ENCODE measurements at regions not wholly inside any gene's neighbourhood (a gene's known extent, or its start where the extent isn't known, plus 50 kb on each side); places are given as distances from the start of the nearest gene placed in this dataset.

- Histone ChIP-seq H3K27me3 (no peaks in the 10 kb centered on the region), H3K4me1 (peaks cover 0 to 4% of the 10 kb centered on the region in 2 donors), H3K4me3 (no peak overlapping the region), H3K27ac (no peak overlapping the region), H3K36me3 (no peaks in the 10 kb centered on the region), H3K9me3 (no peaks in the 10 kb centered on the region)
- DNase-seq (ENCODE audit: low spot score in 2 of 2), result no peak
- TF ChIP-seq POLR2A (IDR thresholded peaks at IDR 0.05) (no peak), CTCF (IDR thresholded peaks at IDR 0.05) (no peak)
- intact Hi-C loops (cut with DNase I; ENCODE audit: low total_unique reads), result no loop called here
Measured at GRCh38 chr1:234689236-234689635, 79.3 kb upstream of the IRF2BP2 start.

GRCh38 chr1:234687011-234687410 lies 77.0 kb upstream of the IRF2BP2 start:
- TF ChIP-seq POLR2AphosphoS5 (IDR thresholded peaks at IDR 0.05) (no peak), POLR2A (IDR thresholded peaks at IDR 0.05) (no peak), CTCF (IDR thresholded peaks at IDR 0.05) (no peak)
- Histone ChIP-seq H3K36me3 (no peaks in the 10 kb centered on the region), H3K27ac (no peak overlapping the region), H3K9me3 (no peaks in the 10 kb centered on the region), H3K27me3 (no peaks in the 10 kb centered on the region), H3K4me3 (no peak overlapping the region), H3K4me1 (peaks cover 0 to 4% of the 10 kb centered on the region in 2 donors)
- intact Hi-C loops (cut with DNase I; ENCODE audit: low total_unique reads), result no loop called here
- no peak for DNase-seq (ENCODE audit: low spot score in 2 of 2)

GRCh38 chr1:234686035-234686434 lies 76.1 kb upstream of the IRF2BP2 start:
- TF ChIP-seq POLR2A (IDR thresholded peaks at IDR 0.05), result no peak
- TF ChIP-seq CTCF (IDR thresholded peaks at IDR 0.05), result no peak
- no peak for TF ChIP-seq POLR2AphosphoS5 (IDR thresholded peaks at IDR 0.05)
- Histone ChIP-seq H3K4me3 (no peak overlapping the region), H3K27ac (no peak overlapping the region), H3K27me3 (no peaks in the 10 kb centered on the region), H3K36me3 (no peaks in the 10 kb centered on the region), H3K4me1 (peaks cover 0 to 4% of the 10 kb centered on the region in 2 donors), H3K9me3 (no peaks in the 10 kb centered on the region)
- intact Hi-C loops (cut with DNase I; ENCODE audit: low total_unique reads), result no loop called here
- DNase-seq (ENCODE audit: low spot score in 2 of 2), result no peak

GRCh38 chr1:234684856-234685255 lies 74.9 kb upstream of the IRF2BP2 start:
- DNase-seq (ENCODE audit: low spot score in 2 of 2), result no peak
- Histone ChIP-seq H3K4me1 (peaks cover 0 to 4% of the 10 kb centered on the region in 2 donors), H3K27me3 (no peaks in the 10 kb centered on the region), H3K9me3 (no peaks in the 10 kb centered on the region), H3K4me3 (no peak overlapping the region), H3K27ac (peak overlapping the region; percentile 21 to 85), H3K36me3 (no peaks in the 10 kb centered on the region)
- TF ChIP-seq CTCF (IDR thresholded peaks at IDR 0.05) (no peak), POLR2AphosphoS5 (IDR thresholded peaks at IDR 0.05) (peak in 1 of 3 donors; percentile 28)
- intact Hi-C loops (cut with DNase I; ENCODE audit: low total_unique reads), result loop anchor here (1.0 kb wide), 1 partner anchor 17 kb away; no protein-coding TSS in a partner anchor

GRCh38 chr1:234683861-234684632 lies 74.1 kb upstream of the IRF2BP2 start:
- H3K36me3 ChIP-seq, result no peaks in the 10 kb centered on the region
- DNase-seq (ENCODE audit: low spot score in 2 of 2), result peak; percentile 61 to 82
- no peak for TF ChIP-seq CTCF (IDR thresholded peaks at IDR 0.05)
- TF ChIP-seq POLR2AphosphoS5 (IDR thresholded peaks at IDR 0.05), result peak; percentile 88 to 93 (median 89)
- TF ChIP-seq POLR2A (IDR thresholded peaks at IDR 0.05), result no peak
- H3K9me3 ChIP-seq, result no peaks in the 10 kb centered on the region
- peak overlapping the region; percentile 53 to 85 for H3K27ac ChIP-seq
- H3K4me1 ChIP-seq, result peaks cover 0 to 4% of the 10 kb centered on the region in 2 donors
- H3K4me3 ChIP-seq, result no peak overlapping the region
- H3K27me3 ChIP-seq, result no peaks in the 10 kb centered on the region
- intact Hi-C loops (cut with DNase I; ENCODE audit: low total_unique reads), result loop anchor here (1.0 kb wide), 1 partner anchor 16 kb away; no protein-coding TSS in a partner anchor

All from breast epithelium (tissue), 4 donors.